GM10248 (cell line): ENCODE measurements at regions not wholly inside any gene's neighbourhood (a gene's known extent, or its start where the extent isn't known, plus 50 kb on each side); places are given as distances from the start of the nearest gene placed in this dataset.

ENCODE experiments used
- CTCF ChIA-PET: fragments of 300-600 bp; sonication (Branson Sonifier 250); formaldehyde crosslinking; extraction: SDS; loops from one replicate; lab custom pipeline; 2021; ENCODE audit warnings: antibody characterized with exemption; lab: Yijun Ruan, JAX
- POLR2A ChIA-PET: fragments of 350-650 bp; sonication (Branson Sonifier 250); formaldehyde crosslinking; extraction: SDS; loops from one replicate; lab custom pipeline; 2020; ENCODE audit warnings: antibody characterized with exemption; lab: Yijun Ruan, JAX
- DNase-seq: peaks from one replicate; pipeline ENCODE4 v3.0.0; 2012; ENCODE audit errors: extremely low spot score
- CTCF ChIP-seq: IDR thresholded peaks from 2 replicates; pipeline ENCODE4 v1.5.1; 2012; ENCODE audit warnings: mild to moderate bottlenecking, low read depth; ENCODE audit errors: extremely low read depth, missing control alignments, control extremely low read depth

GRCh38 chr3:116552246-116552645 lies 107.0 kb upstream of the LSAMP start:
- POLR2A ChIA-PET, result no interaction called here
- CTCF ChIA-PET, result interaction anchor here (1.1 to 1.6 kb wide), 2 partner anchors 10 to 35 kb away, joined by 3 to 4 read pairs; no protein-coding TSS in a partner anchor
- TF ChIP-seq CTCF, result no peak
- DNase-seq, result no peak

- ChIA-PET CTCF (interaction anchor here (1.6 kb wide), 1 partner anchor 36 kb away, joined by 4 read pairs; no protein-coding TSS in a partner anchor), POLR2A (no interaction called here)
- no peak for TF ChIP-seq CTCF
- no peak for DNase-seq
Measured at GRCh38 chr3:116553355-116553754, 108.1 kb upstream of the LSAMP start.

GRCh38 chr3:116561529-116561928 lies 116.2 kb upstream of the LSAMP start:
- TF ChIP-seq CTCF, result no peak
- ChIA-PET CTCF (interaction anchor here (1.3 kb wide), 1 partner anchor 10 kb away, joined by 3 read pairs; no protein-coding TSS in a partner anchor), POLR2A (no interaction called here)
- no peak for DNase-seq

- no peak for DNase-seq
- POLR2A ChIA-PET, result no interaction called here
- TF ChIP-seq CTCF, result no peak
- CTCF ChIA-PET, result no interaction called here
Measured at GRCh38 chr3:116563351-116563750, 118.1 kb upstream of the LSAMP start.

GRCh38 chr3:116566478-116566960 lies 121.2 kb upstream of the LSAMP start:
- ChIA-PET POLR2A (no interaction called here), CTCF (no interaction called here)

GRCh38 chr3:116569611-116570010 lies 124.3 kb upstream of the LSAMP start:
- no peak for TF ChIP-seq CTCF
- ChIA-PET CTCF (no interaction called here), POLR2A (no interaction called here)
- DNase-seq, result no peak

More at GRCh38 chr3:116566478-116566960, 121.2 kb upstream of the LSAMP start:
- no peak for TF ChIP-seq CTCF
- no peak for DNase-seq
